Lower leg skin (tissue), 3 donors: ENCODE measurements at regions not wholly inside any gene's neighbourhood (a gene's known extent, or its start where the extent isn't known, plus 50 kb on each side); places are given as distances from the start of the nearest gene placed in this dataset.
"Not testable (repeated sequence)": the region's sequence is repeated elsewhere in the genome, so short reads cannot be mapped to it uniquely, and the experiment has no call there.

Experiments used
- CTCF ChIP-seq, 3 donors: fragments of 450-650 bp; IDR thresholded peaks; one replicate each; pipeline ENCODE4 v1.5.1; 2016; ENCODE audit warnings: antibody characterized with exemption in 3 of 3, mild to moderate bottlenecking in 3 of 3, moderate library complexity in 2 of 3
- POLR2A ChIP-seq, 2 donors: fragments of 450-650 bp; IDR thresholded peaks; one replicate each; pipeline ENCODE4 v1.6.1; 2016 to 2017; ENCODE audit warnings: antibody characterized with exemption in 2 of 2, mild to moderate bottlenecking in 1 of 2, moderate library complexity in 1 of 2

GRCh38 chr21:9815181-9815789 is 706.1 kb upstream of the TPTE start:
- not testable (repeated sequence) for TF ChIP-seq CTCF, POLR2A (IDR thresholded peaks at IDR 0.05)
